ENCODE measurements at regions not wholly inside any gene's neighbourhood (a gene's known extent, or its start where the extent isn't known, plus 50 kb on each side); places are given as distances from the start of the nearest gene placed in this dataset.
A peak's percentile ranks its signal among the peaks of the same experiment; 100 is the strongest.
"Not testable (repeated sequence)": the region's sequence is repeated elsewhere in the genome, so short reads cannot be mapped to it uniquely, and the experiment has no call there.

DNA sequence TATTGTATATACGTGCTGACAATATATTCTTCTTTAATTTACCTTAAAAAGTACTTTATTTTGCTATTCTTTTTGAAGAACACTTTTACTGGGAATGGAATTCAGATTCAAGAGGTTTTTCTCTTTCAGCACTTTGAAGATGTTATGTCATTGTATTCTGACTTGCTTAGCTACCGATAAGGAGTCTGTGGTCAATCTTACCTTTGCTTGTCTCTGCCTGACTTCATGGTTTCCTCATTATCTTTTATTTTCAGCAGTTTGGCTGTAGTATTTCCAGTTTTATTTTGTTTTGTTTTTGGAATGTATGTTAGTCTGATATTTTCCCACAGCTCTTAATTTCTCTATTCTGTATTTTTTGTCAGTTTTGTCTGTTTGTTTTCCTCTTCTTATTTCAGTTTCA is 187.9 kb upstream of the SMIM30 start:
- TF ChIP-seq POLR2AphosphoS5 (IDR thresholded peaks at IDR 0.05) (no peak), MXI1 (conservative IDR thresholded peaks at IDR 0.05; ENCODE audit: poor library complexity, severe bottlenecking) (no peak), EZH2 (IDR thresholded peaks at IDR 0.05; ENCODE audit: borderline replicate concordance, insufficient read depth, low read length, poor library complexity, severe bottlenecking) (no peak), SMC3 (conservative IDR thresholded peaks at IDR 0.05; ENCODE audit: poor library complexity) (no peak), TAF1 (IDR thresholded peaks at IDR 0.05; ENCODE audit: low read depth) (no peak), RAD21 (conservative IDR thresholded peaks at IDR 0.05) (no peak), EP300 (conservative IDR thresholded peaks at IDR 0.05; ENCODE audit: poor library complexity, severe bottlenecking) (no peak)
- TF ChIP-seq, protein P1, sequence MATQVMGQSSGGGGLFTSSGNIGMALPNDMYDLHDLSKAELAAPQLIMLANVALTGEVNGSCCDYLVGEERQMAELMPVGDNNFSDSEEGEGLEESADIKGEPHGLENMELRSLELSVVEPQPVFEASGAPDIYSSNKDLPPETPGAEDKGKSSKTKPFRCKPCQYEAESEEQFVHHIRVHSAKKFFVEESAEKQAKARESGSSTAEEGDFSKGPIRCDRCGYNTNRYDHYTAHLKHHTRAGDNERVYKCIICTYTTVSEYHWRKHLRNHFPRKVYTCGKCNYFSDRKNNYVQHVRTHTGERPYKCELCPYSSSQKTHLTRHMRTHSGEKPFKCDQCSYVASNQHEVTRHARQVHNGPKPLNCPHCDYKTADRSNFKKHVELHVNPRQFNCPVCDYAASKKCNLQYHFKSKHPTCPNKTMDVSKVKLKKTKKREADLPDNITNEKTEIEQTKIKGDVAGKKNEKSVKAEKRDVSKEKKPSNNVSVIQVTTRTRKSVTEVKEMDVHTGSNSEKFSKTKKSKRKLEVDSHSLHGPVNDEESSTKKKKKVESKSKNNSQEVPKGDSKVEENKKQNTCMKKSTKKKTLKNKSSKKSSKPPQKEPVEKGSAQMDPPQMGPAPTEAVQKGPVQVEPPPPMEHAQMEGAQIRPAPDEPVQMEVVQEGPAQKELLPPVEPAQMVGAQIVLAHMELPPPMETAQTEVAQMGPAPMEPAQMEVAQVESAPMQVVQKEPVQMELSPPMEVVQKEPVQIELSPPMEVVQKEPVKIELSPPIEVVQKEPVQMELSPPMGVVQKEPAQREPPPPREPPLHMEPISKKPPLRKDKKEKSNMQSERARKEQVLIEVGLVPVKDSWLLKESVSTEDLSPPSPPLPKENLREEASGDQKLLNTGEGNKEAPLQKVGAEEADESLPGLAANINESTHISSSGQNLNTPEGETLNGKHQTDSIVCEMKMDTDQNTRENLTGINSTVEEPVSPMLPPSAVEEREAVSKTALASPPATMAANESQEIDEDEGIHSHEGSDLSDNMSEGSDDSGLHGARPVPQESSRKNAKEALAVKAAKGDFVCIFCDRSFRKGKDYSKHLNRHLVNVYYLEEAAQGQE (IDR thresholded peaks at IDR 0.05; ENCODE audit: borderline replicate concordance) = no peak
- TF ChIP-seq, protein P2, sequence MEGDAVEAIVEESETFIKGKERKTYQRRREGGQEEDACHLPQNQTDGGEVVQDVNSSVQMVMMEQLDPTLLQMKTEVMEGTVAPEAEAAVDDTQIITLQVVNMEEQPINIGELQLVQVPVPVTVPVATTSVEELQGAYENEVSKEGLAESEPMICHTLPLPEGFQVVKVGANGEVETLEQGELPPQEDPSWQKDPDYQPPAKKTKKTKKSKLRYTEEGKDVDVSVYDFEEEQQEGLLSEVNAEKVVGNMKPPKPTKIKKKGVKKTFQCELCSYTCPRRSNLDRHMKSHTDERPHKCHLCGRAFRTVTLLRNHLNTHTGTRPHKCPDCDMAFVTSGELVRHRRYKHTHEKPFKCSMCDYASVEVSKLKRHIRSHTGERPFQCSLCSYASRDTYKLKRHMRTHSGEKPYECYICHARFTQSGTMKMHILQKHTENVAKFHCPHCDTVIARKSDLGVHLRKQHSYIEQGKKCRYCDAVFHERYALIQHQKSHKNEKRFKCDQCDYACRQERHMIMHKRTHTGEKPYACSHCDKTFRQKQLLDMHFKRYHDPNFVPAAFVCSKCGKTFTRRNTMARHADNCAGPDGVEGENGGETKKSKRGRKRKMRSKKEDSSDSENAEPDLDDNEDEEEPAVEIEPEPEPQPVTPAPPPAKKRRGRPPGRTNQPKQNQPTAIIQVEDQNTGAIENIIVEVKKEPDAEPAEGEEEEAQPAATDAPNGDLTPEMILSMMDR (IDR thresholded peaks at IDR 0.05; ENCODE audit: poor library complexity, severe bottlenecking) = no peak
- Histone ChIP-seq H3K9me3 (ENCODE audit: low read length) (no peaks in the 10 kb centered on the region), H3K27ac (ENCODE audit: low read length) (no peak overlapping the region), H3K4me3 (ENCODE audit: low read length) (no peak overlapping the region), H3K9ac (ENCODE audit: low read length) (no peak overlapping the region), H2AFZ (ENCODE audit: low read depth, low read length) (no peak overlapping the region), H3K9me2 (ENCODE audit: insufficient read depth, low read length) (no peaks in the 10 kb centered on the region), H3K79me2 (replicated peaks; ENCODE audit: insufficient read depth, low read length) (no peaks in the 10 kb centered on the region), H3F3A (ENCODE audit: insufficient read depth, low read length, poor library complexity, severe bottlenecking) (no peaks in the 10 kb centered on the region), H3K27me3 (ENCODE audit: insufficient read depth, low read depth, low read length) (no peaks in the 10 kb centered on the region), H3K36me3 (ENCODE audit: insufficient read depth, low read length) (no peaks in the 10 kb centered on the region), H3K4me2 (ENCODE audit: low read length) (no peak overlapping the region), H4K20me1 (ENCODE audit: insufficient read depth) (no peaks in the 10 kb centered on the region)

DNA sequence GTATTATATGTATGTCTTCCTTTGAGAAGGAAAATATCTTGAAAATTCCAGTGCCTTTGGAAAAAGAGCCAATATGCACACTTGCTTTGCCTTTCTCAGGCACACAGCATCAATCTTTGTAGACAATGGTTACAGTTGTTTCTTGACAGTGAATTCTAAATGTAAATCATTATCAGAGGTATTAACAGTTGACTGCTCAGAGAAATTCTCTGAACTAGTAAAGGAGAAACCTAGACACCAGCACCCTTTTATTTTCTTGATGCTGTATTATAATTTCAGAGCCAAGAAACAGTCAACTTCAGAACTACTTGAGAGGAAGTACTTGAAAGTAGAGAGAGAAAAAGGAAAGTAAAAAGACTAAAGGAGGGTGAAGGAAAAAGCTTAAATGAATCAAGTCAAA is 185.8 kb upstream of the SMIM30 start:
- TF ChIP-seq, protein P2 (IDR thresholded peaks at IDR 0.05; ENCODE audit: poor library complexity, severe bottlenecking) = no peak
- TF ChIP-seq SMC3 (conservative IDR thresholded peaks at IDR 0.05; ENCODE audit: poor library complexity) (no peak), MXI1 (conservative IDR thresholded peaks at IDR 0.05; ENCODE audit: poor library complexity, severe bottlenecking) (no peak), POLR2AphosphoS5 (IDR thresholded peaks at IDR 0.05) (no peak), EP300 (conservative IDR thresholded peaks at IDR 0.05; ENCODE audit: poor library complexity, severe bottlenecking) (no peak), RAD21 (conservative IDR thresholded peaks at IDR 0.05) (no peak), EZH2 (IDR thresholded peaks at IDR 0.05; ENCODE audit: borderline replicate concordance, insufficient read depth, low read length, poor library complexity, severe bottlenecking) (no peak), TAF1 (IDR thresholded peaks at IDR 0.05; ENCODE audit: low read depth) (no peak)
- TF ChIP-seq, protein P1 (IDR thresholded peaks at IDR 0.05; ENCODE audit: borderline replicate concordance) = no peak
- Histone ChIP-seq H3K27me3 (ENCODE audit: insufficient read depth, low read depth, low read length) (no peaks in the 10 kb centered on the region), H3K36me3 (ENCODE audit: insufficient read depth, low read length) (no peaks in the 10 kb centered on the region), H3F3A (ENCODE audit: insufficient read depth, low read length, poor library complexity, severe bottlenecking) (no peaks in the 10 kb centered on the region), H3K9me2 (ENCODE audit: insufficient read depth, low read length) (no peaks in the 10 kb centered on the region), H3K79me2 (replicated peaks; ENCODE audit: insufficient read depth, low read length) (no peaks in the 10 kb centered on the region), H3K4me2 (ENCODE audit: low read length) (no peak overlapping the region), H3K27ac (ENCODE audit: low read length) (peak overlapping the region; percentile 32), H2AFZ (ENCODE audit: low read depth, low read length) (peak overlapping the region; percentile 9), H3K9ac (ENCODE audit: low read length) (no peak overlapping the region), H3K4me3 (ENCODE audit: low read length) (no peak overlapping the region), H4K20me1 (ENCODE audit: insufficient read depth) (no peaks in the 10 kb centered on the region), H3K9me3 (ENCODE audit: low read length) (no peaks in the 10 kb centered on the region)

DNA sequence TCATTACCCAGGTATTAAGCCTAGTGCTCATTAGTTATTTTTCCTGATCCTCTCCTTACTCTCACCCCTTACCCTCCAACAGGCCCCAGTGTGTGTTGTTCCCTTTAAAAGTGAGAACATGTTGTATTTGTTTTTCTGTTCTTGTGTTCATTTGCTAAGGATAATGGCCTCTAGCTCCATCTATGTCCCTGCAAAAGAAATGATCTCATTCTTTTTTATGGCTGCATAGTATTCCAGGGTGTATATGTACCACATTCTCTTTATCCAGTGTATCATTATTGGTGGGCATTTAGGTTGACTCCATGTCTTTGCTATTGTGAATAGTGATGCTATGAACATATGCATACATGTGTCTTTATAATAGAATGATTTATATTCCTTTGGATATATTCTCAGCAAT is 185.0 kb upstream of the SMIM30 start:
- H3K4me2 ChIP-seq (ENCODE audit: low read length); H3F3A ChIP-seq (ENCODE audit: insufficient read depth, low read length, poor library complexity, severe bottlenecking); H3K9me2 ChIP-seq (ENCODE audit: insufficient read depth, low read length); H3K27ac ChIP-seq (ENCODE audit: low read length); H4K20me1 ChIP-seq (ENCODE audit: insufficient read depth); H3K9me3 ChIP-seq (ENCODE audit: low read length); H3K79me2 ChIP-seq (replicated peaks; ENCODE audit: insufficient read depth, low read length); H3K36me3 ChIP-seq (ENCODE audit: insufficient read depth, low read length); H3K27me3 ChIP-seq (ENCODE audit: insufficient read depth, low read depth, low read length); H3K9ac ChIP-seq (ENCODE audit: low read length); H2AFZ ChIP-seq (ENCODE audit: low read depth, low read length); H3K4me3 ChIP-seq (ENCODE audit: low read length): not testable (repeated sequence)
